ENCODE measurements at regions not wholly inside any gene's neighbourhood (a gene's known extent, or its start where the extent isn't known, plus 50 kb on each side); places are given as distances from the start of the nearest gene placed in this dataset.

DNA sequence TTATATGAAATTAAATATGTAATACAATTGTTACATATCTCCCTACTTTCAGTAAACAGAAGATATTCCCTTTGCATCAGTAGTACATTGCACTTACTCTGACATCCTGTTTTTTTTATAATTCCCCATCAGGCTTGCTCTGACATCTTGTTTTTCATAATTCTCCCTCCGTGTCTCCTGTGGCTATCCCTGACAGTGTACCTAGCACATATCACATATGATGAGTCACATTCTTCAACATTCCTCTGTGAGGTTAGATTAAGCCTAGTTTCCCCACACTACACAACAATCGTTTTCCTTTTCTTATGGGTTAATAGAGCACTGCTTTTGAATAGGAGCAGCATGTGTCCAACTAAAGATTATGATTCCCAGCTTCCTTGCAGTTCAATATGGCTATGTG lies 250.6 kb upstream of the NPVF start:
- intact Hi-C loops (cut with DNase I; ENCODE audit: low total_unique reads), result no loop called here
- TF ChIP-seq, protein P1, sequence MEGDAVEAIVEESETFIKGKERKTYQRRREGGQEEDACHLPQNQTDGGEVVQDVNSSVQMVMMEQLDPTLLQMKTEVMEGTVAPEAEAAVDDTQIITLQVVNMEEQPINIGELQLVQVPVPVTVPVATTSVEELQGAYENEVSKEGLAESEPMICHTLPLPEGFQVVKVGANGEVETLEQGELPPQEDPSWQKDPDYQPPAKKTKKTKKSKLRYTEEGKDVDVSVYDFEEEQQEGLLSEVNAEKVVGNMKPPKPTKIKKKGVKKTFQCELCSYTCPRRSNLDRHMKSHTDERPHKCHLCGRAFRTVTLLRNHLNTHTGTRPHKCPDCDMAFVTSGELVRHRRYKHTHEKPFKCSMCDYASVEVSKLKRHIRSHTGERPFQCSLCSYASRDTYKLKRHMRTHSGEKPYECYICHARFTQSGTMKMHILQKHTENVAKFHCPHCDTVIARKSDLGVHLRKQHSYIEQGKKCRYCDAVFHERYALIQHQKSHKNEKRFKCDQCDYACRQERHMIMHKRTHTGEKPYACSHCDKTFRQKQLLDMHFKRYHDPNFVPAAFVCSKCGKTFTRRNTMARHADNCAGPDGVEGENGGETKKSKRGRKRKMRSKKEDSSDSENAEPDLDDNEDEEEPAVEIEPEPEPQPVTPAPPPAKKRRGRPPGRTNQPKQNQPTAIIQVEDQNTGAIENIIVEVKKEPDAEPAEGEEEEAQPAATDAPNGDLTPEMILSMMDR (IDR thresholded peaks at IDR 0.05 in 4 of 5, conservative IDR thresholded peaks at IDR 0.05 in 1 of 5), result no peak
- TF ChIP-seq POLR2A (IDR thresholded peaks at IDR 0.05), result no peak
- H3K4me3 ChIP-seq, result no peak overlapping the region
- no peaks in the 10 kb centered on the region for H3K4me1 ChIP-seq
- H3K9me3 ChIP-seq, result no peaks in the 10 kb centered on the region
- H3K27me3 ChIP-seq, result no peaks in the 10 kb centered on the region
- in situ Hi-C loops (cut with MboI; ENCODE audit: low sequenced_read_pairs in 4 of 4), result no loop called here
- no peak overlapping the region for H3K27ac ChIP-seq
- H3K36me3 ChIP-seq, result no peaks in the 10 kb centered on the region
- ATAC-seq (no peak), DNase-seq (no peak)

DNA sequence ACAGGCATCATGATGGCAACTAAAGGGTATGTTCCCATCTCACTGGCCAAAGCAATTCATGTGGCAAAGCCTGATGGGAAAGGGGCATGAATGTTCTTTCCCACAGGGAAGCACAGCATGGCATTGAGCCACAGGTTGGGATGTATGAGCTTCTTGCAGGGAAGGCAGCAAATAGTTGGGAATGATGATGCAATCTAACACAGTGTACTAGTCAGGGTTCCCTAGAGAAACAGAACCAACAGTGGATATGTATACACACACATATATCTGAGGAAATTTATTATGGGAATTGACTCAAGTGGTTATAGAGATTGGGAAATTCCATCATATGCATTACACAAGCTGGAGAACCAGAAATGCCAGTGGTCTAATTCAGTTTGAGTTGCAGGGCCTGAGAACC lies 253.6 kb upstream of the NPVF start:
- DNase-seq (no peak), ATAC-seq (no peak)
- Histone ChIP-seq H3K36me3 (no peaks in the 10 kb centered on the region), H3K4me3 (no peak overlapping the region), H3K27me3 (no peaks in the 10 kb centered on the region), H3K9me3 (no peaks in the 10 kb centered on the region), H3K4me1 (no peaks in the 10 kb centered on the region), H3K27ac (no peak overlapping the region)
- intact Hi-C loops (cut with DNase I; ENCODE audit: low total_unique reads), result no loop called here
- TF ChIP-seq, protein P1 (IDR thresholded peaks at IDR 0.05 in 4 of 5, conservative IDR thresholded peaks at IDR 0.05 in 1 of 5), result no peak
- no peak for TF ChIP-seq POLR2A (IDR thresholded peaks at IDR 0.05)
- in situ Hi-C loops (cut with MboI; ENCODE audit: low sequenced_read_pairs in 4 of 4), result no loop called here

DNA sequence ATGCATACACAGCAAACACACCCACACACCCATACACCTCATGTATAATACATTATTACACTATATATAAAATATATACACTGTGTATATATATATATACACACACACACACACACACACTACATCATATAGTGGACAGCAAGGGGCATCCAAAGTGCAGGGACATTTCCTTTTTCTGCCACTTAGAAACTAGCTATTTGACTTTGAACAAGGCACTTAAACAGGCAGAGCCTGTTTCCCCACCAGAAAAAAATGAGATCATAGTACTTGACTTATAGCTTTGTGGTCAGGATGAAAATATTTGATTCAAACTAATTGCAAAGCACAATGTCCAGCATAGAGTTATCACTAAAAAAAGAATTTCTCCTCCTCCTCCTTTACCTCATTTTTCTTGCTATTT lies 254.3 kb upstream of the NPVF start:
- no peak for ATAC-seq
- in situ Hi-C loops (cut with MboI; ENCODE audit: low sequenced_read_pairs in 4 of 4), result no loop called here
- TF ChIP-seq, protein P1 (IDR thresholded peaks at IDR 0.05 in 4 of 5, conservative IDR thresholded peaks at IDR 0.05 in 1 of 5), result no peak
- TF ChIP-seq POLR2A (IDR thresholded peaks at IDR 0.05), result no peak

DNA sequence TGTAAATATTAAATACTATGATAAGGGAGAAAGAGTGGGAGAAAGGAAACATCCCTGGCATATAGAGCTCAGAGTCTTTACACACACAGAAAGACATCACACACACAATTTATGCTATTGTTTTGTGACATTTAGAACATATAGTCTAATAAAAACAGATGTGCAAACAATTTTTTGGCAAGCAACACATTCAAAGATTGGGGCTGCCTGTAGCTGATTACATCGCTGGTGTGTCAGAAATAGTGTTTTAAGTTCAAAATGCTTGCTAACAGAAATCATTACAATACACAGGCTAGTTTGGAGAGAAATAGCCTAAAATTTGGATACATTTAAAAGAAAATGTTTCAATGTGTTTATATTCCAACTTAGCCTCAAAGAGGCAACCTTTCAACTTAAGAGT lies 256.7 kb upstream of the NPVF start:
- no peaks in the 10 kb centered on the region for H3K9me3 ChIP-seq
- in situ Hi-C loops (cut with MboI; ENCODE audit: low sequenced_read_pairs in 4 of 4) (no loop called here), intact Hi-C loops (cut with DNase I; ENCODE audit: low total_unique reads) (no loop called here)
- no peaks in the 10 kb centered on the region for H3K27me3 ChIP-seq
- ATAC-seq (no peak), DNase-seq (no peak)
- H3K36me3 ChIP-seq, result no peaks in the 10 kb centered on the region
- no peaks in the 10 kb centered on the region for H3K4me1 ChIP-seq
- TF ChIP-seq POLR2A (IDR thresholded peaks at IDR 0.05), result no peak
- TF ChIP-seq, protein P1 (IDR thresholded peaks at IDR 0.05 in 4 of 5, conservative IDR thresholded peaks at IDR 0.05 in 1 of 5), result no peak
- H3K4me3 ChIP-seq, result no peak overlapping the region
- no peak overlapping the region for H3K27ac ChIP-seq

More for the DNA sequence above, 254.3 kb upstream of the NPVF start:
- H3K27ac ChIP-seq, result no peak overlapping the region
- no peaks in the 10 kb centered on the region for H3K4me1 ChIP-seq
- H3K27me3 ChIP-seq, result no peaks in the 10 kb centered on the region
- no peaks in the 10 kb centered on the region for H3K36me3 ChIP-seq
- no peak overlapping the region for H3K4me3 ChIP-seq
- DNase-seq, result no peak
- no peaks in the 10 kb centered on the region for H3K9me3 ChIP-seq
- intact Hi-C loops (cut with DNase I; ENCODE audit: low total_unique reads), result no loop called here

DNA sequence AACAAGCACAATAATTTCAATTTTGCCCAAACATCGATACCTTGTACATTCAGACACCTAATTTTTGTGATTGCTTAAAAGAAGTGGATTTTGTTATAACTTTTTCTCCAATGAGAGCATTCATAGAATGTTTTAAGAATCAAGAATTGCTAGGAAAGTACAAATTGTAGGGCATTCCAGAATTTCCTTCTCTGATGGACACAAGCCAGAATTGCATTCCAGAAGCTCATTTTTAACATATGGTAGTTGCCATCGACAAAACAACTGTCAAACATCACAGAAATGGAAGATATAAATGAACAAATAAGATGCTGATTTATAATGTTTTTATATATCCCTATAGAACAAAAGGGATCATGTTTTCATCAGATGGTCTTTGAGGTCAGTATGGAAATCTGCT lies 258.4 kb upstream of the NPVF start:
- Histone ChIP-seq H3K27ac (no peak overlapping the region), H3K4me1 (no peaks in the 10 kb centered on the region), H3K4me3 (no peak overlapping the region), H3K36me3 (no peaks in the 10 kb centered on the region), H3K9me3 (no peaks in the 10 kb centered on the region), H3K27me3 (no peaks in the 10 kb centered on the region)
- ATAC-seq, result no peak
- in situ Hi-C loops (cut with MboI; ENCODE audit: low sequenced_read_pairs in 4 of 4), result no loop called here
- no peak for DNase-seq
- intact Hi-C loops (cut with DNase I; ENCODE audit: low total_unique reads), result no loop called here
- TF ChIP-seq, protein P1 (IDR thresholded peaks at IDR 0.05 in 4 of 5, conservative IDR thresholded peaks at IDR 0.05 in 1 of 5), result no peak
- TF ChIP-seq POLR2A (IDR thresholded peaks at IDR 0.05), result no peak

Measured in gastrocnemius medialis (tissue), 4 donors.